ENCODE measurements at regions not wholly inside any gene's neighbourhood (a gene's known extent, or its start where the extent isn't known, plus 50 kb on each side); places are given as distances from the start of the nearest gene placed in this dataset.

DNA sequence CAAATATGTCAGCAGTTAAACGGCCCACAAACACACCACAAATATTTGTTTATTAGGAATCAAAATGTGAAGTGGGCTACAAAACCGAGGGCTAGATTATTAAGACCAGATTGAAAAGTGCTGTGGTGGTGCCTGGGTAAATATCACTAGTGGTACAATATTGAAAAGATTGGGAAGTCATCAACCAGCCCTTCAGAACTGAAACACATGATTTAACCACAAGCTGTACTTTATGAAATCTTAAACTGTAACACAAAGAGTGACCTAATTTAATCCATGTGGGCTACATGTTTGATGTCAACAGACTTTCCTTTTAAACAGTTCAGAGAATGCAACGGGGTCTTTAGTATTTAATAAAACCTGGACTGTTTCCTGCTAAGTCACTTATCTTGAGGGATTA is 182.3 kb downstream of the SPATA31D1 start:
- TF ChIP-seq, protein P1, sequence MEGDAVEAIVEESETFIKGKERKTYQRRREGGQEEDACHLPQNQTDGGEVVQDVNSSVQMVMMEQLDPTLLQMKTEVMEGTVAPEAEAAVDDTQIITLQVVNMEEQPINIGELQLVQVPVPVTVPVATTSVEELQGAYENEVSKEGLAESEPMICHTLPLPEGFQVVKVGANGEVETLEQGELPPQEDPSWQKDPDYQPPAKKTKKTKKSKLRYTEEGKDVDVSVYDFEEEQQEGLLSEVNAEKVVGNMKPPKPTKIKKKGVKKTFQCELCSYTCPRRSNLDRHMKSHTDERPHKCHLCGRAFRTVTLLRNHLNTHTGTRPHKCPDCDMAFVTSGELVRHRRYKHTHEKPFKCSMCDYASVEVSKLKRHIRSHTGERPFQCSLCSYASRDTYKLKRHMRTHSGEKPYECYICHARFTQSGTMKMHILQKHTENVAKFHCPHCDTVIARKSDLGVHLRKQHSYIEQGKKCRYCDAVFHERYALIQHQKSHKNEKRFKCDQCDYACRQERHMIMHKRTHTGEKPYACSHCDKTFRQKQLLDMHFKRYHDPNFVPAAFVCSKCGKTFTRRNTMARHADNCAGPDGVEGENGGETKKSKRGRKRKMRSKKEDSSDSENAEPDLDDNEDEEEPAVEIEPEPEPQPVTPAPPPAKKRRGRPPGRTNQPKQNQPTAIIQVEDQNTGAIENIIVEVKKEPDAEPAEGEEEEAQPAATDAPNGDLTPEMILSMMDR (conservative IDR thresholded peaks at IDR 0.05) = no peak
- no peak for TF ChIP-seq ZFX (IDR thresholded peaks at IDR 0.05)
- H3K27ac ChIP-seq = no peak overlapping the region

DNA sequence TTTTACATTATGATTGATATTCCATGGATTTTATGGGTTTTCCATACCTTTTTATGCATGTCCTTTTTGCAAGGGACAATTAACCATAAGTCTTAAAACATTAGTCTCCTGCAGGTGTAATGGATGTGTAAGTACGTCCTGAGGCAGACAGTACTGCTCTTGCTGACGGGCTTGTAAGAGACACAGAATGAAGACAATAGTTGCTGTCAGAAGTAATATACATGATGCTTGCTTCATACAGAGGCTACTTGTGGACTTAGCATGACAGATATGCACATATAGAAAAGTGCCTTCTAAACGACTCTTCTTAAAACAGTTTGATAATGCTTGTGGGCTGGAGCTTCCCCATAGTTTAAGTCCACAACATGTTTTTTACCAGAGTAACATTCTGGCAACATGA is 182.7 kb downstream of the SPATA31D1 start:
- no peak for TF ChIP-seq ZFX (IDR thresholded peaks at IDR 0.05)
- TF ChIP-seq, protein P1 (conservative IDR thresholded peaks at IDR 0.05) = no peak
- no peak overlapping the region for H3K27ac ChIP-seq

DNA sequence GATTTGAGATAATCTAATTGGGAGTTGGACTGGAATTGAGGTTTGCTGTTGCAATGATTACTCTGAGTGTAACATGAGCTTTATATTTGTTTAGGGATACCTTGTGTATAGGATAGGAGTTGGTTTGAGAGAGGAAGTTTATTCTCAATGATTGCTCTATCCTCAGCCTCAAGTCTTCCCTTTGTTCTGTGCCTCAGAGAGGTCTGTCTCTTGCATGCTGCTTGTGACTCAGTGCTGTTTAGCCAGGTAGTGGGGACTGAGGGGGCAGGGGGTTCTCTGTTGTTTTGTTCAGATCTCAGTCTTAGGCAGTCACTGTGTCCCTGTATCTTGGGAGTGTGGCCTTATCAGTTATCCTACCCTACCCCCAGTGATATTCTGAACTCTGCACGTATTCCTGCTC is 192.1 kb downstream of the SPATA31D1 start:
- no peak overlapping the region; the same call in 1 of the 2 replicates for H3K27ac ChIP-seq
- no peak for TF ChIP-seq ZFX (IDR thresholded peaks at IDR 0.05)
- TF ChIP-seq, protein P1 (conservative IDR thresholded peaks at IDR 0.05) = no peak

DNA sequence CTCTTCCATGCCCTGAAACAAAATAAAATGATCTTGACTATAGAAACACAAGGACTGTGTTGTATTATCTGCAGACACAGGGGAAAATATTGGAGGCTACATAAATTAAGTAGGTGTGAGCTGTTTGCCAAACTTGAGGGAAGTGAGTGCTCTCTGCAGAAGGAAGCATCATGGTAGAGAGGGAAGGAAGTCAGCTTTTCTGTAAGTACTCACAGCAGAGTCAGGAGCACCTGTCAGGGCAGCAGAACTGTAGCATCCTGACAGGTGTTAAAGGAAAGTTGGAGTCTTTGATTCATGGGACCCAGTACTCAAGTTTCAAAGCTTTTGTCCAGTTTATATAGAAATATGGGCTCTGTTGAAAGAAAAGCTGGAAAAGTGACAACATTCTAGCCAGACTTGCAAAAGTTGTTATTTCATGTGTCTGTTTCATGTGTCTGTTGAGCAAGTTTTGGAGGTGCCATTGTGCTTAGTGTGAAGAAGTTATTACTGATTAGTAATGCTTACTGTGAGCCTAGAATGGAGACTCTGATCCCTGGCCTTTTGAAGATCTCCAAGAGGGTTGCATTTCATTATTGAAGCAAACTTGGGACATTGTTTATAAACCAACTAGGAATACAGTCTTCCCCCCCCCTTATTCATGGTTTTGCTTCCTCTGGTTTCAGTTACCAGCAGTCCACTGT is 194.7 kb downstream of the SPATA31D1 start:
- no peak for TF ChIP-seq ZFX (IDR thresholded peaks at IDR 0.05)
- TF ChIP-seq, protein P1 (conservative IDR thresholded peaks at IDR 0.05) = no peak
- H3K27ac ChIP-seq = no peak overlapping the region

DNA sequence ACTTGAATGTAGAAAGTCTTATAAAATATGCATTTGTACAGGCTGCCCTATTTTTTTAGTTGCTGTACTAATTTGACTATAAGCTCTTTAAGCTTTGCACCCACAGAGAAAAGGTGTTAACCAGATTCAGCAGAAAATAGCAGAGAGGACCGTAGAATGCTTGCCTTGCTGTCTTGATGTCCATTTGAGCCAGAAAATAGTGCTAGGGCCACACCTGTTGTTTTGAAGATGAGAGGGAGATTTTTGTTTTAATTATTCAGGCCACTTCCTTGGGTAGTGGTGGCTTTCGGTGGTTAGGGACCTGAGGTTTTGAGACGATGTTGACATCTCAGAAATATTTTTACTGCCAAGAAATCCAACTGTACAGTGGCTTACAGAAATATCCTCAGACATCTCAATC is 196.0 kb downstream of the SPATA31D1 start:
- TF ChIP-seq ZFX (IDR thresholded peaks at IDR 0.05) = no peak
- TF ChIP-seq, protein P1 (conservative IDR thresholded peaks at IDR 0.05) = no peak
- no peak overlapping the region for H3K27ac ChIP-seq

DNA sequence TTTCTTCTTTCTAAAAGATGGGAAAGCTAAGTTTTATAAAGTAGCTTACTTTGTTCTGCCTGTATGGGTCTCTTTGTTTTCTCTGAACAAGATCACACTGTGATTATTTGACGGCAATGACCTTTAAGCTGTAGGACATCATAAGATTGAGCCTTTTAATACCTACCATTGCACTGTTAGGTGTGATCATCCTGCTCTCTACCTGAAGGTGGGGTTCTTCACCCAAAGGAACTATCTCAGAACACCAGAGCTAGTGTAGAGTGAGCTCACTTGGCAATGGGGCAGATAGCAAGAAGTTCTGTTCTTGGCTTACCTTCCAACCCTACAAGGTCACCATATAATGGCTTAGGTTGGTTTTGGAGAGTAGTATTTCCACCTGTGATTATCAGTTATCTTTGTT is 200.2 kb downstream of the SPATA31D1 start:
- H3K27ac ChIP-seq = no peak overlapping the region
- TF ChIP-seq ZFX (IDR thresholded peaks at IDR 0.05) = no peak
- TF ChIP-seq, protein P1 (conservative IDR thresholded peaks at IDR 0.05) = no peak; the same call in 1 of the 2 replicates

DNA sequence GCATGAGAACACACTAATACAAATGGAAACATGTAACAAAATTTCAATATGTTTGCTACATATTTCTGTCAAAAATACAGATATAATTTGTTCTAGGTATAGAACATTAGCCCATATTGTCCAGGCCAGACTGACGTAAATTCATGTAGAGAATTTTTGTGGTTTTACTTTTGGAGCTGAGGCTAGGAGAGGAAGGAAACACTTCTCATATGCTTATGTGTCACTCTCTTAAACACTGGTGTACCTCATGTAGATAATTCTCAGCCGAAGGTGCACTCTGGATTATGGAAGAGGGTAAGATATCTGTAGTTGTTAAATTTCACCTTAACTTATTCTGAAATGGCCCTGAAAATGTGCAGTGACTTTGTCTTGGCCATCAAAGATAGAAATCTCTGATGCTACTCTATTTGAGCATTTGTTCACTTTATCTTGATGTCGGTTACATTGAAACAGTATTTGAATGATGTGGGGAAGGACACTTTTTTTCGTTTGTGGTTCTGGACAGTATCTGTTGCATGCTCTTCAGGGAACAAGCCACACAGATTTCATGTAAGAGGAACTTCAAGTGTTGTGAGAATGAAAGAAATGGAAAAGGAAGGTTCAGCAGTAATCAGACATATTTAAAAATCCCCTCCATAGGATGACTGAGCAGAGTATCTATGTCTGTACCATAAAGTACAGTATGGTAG is 202.7 kb downstream of the SPATA31D1 start:
- TF ChIP-seq ZFX (IDR thresholded peaks at IDR 0.05) = no peak
- TF ChIP-seq, protein P1 (conservative IDR thresholded peaks at IDR 0.05) = no peak
- H3K27ac ChIP-seq = no peak overlapping the region
